Chondrocyte (in vitro differentiated cells): ENCODE measurements at regions not wholly inside any gene's neighbourhood (a gene's known extent, or its start where the extent isn't known, plus 50 kb on each side); places are given as distances from the start of the nearest gene placed in this dataset.

Experiments used
- DNase-seq: peaks from one replicate; pipeline ENCODE4 v3.0.0; 2021; ENCODE audit warnings: mixed read lengths, low spot score
- H3K27ac Mint-ChIP-seq: one replicate; pipeline ENCODE4 v1.8.0; 2021; ENCODE audit warnings: mild to moderate bottlenecking, moderate library complexity, mixed read lengths; ENCODE audit not compliant: unreplicated experiment
- H3K27me3 Mint-ChIP-seq: 2 replicates; pipeline ENCODE4 v1.8.0; 2021; ENCODE audit warnings: low read depth, mixed read lengths
- H3K36me3 Mint-ChIP-seq: 2 replicates; pipeline ENCODE4 v1.8.0; 2021; ENCODE audit warnings: low read depth, mixed read lengths
- H3K4me1 Mint-ChIP-seq: 2 replicates; pipeline ENCODE4 v1.8.0; 2021; ENCODE audit warnings: low read depth, mild to moderate bottlenecking, mixed read lengths
- H3K4me3 Mint-ChIP-seq: one replicate; pipeline ENCODE4 v1.8.0; 2021; ENCODE audit warnings: mild to moderate bottlenecking, moderate library complexity, mixed read lengths; ENCODE audit not compliant: unreplicated experiment
- H3K9me3 Mint-ChIP-seq: 2 replicates; pipeline ENCODE4 v1.8.0; 2021; ENCODE audit warnings: low read depth, mixed read lengths
- CTCF ChIP-seq: fragments of 200-600 bp; sonication (generic); IDR thresholded peaks from 2 replicates; pipeline ENCODE4 v1.5.0; 2021; ENCODE audit warnings: antibody characterized with exemption, mild to moderate bottlenecking, moderate library complexity

GRCh38 chr18:39350945-39351344 lies 1785.3 kb upstream of the CELF4 start:
- no peaks in the 10 kb centered on the region for H3K27me3 Mint-ChIP-seq
- H3K4me1 Mint-ChIP-seq: no peaks in the 10 kb centered on the region
- no peaks in the 10 kb centered on the region for H3K36me3 Mint-ChIP-seq
- DNase-seq: no peak
- no peak overlapping the region for H3K4me3 Mint-ChIP-seq
- TF ChIP-seq CTCF: no peak
- H3K27ac Mint-ChIP-seq: no peak overlapping the region
- no peaks in the 10 kb centered on the region for H3K9me3 Mint-ChIP-seq

- no peaks in the 10 kb centered on the region for H3K4me1 Mint-ChIP-seq
- H3K27ac Mint-ChIP-seq: no peak overlapping the region
- H3K9me3 Mint-ChIP-seq: no peaks in the 10 kb centered on the region
- TF ChIP-seq CTCF: no peak
- no peak overlapping the region for H3K4me3 Mint-ChIP-seq
- DNase-seq: no peak
- H3K36me3 Mint-ChIP-seq: no peaks in the 10 kb centered on the region
- no peaks in the 10 kb centered on the region for H3K27me3 Mint-ChIP-seq
These were observed 1784.2 kb upstream of the CELF4 start for GRCh38 chr18:39349801-39350200.

- no peak for TF ChIP-seq CTCF
These were observed 1783.2 kb upstream of the CELF4 start for GRCh38 chr18:39348757-39349156.

GRCh38 chr18:39347701-39348100 lies 1782.1 kb upstream of the CELF4 start:
- no peak for TF ChIP-seq CTCF
- Mint-ChIP-seq H3K36me3 (no peaks in the 10 kb centered on the region), H3K9me3 (peaks cover 2% of the 10 kb centered on the region), H3K4me3 (no peak overlapping the region), H3K4me1 (no peaks in the 10 kb centered on the region), H3K27ac (no peak overlapping the region), H3K27me3 (no peaks in the 10 kb centered on the region)
- no peak for DNase-seq

More at GRCh38 chr18:39348757-39349156, 1783.2 kb upstream of the CELF4 start:
- no peak for DNase-seq
- H3K36me3 Mint-ChIP-seq: no peaks in the 10 kb centered on the region
- H3K27ac Mint-ChIP-seq: no peak overlapping the region
- H3K4me1 Mint-ChIP-seq: no peaks in the 10 kb centered on the region
- H3K27me3 Mint-ChIP-seq: no peaks in the 10 kb centered on the region
- no peaks in the 10 kb centered on the region for H3K9me3 Mint-ChIP-seq
- no peak overlapping the region for H3K4me3 Mint-ChIP-seq

- no peak overlapping the region for H3K27ac Mint-ChIP-seq
- H3K4me1 Mint-ChIP-seq: no peaks in the 10 kb centered on the region
- DNase-seq: no peak
- no peaks in the 10 kb centered on the region for H3K36me3 Mint-ChIP-seq
- H3K27me3 Mint-ChIP-seq: no peaks in the 10 kb centered on the region
- no peak for TF ChIP-seq CTCF
- H3K9me3 Mint-ChIP-seq: peaks cover 2% of the 10 kb centered on the region
- no peak overlapping the region for H3K4me3 Mint-ChIP-seq
These were observed 1781.3 kb upstream of the CELF4 start for GRCh38 chr18:39346916-39347315.
